ENCODE measurements at regions not wholly inside any gene's neighbourhood (a gene's known extent, or its start where the extent isn't known, plus 50 kb on each side); places are given as distances from the start of the nearest gene placed in this dataset.

DNA sequence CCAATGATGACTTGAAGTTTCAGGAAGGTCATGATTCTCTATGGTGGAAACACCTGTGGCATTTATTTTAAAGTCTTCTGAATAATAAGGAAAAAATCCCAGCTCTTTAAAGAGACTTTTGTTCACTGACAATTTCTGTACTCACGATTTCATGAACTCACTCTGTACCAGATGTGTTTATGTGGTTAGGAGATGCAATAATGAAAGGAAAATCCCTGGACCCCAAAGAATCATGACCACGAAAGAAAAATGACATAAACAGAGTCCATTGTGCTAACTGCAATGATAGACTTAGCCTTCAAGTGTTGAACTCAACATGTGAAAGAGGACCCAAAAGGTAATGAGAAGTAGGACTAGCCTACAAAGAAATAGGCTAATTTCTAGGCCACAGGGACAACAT is 947.5 kb downstream of the CDH11 start:
- TF ChIP-seq EZH2 (IDR thresholded peaks at IDR 0.05; ENCODE audit: borderline replicate concordance) = no peak
- TF ChIP-seq, protein P1, sequence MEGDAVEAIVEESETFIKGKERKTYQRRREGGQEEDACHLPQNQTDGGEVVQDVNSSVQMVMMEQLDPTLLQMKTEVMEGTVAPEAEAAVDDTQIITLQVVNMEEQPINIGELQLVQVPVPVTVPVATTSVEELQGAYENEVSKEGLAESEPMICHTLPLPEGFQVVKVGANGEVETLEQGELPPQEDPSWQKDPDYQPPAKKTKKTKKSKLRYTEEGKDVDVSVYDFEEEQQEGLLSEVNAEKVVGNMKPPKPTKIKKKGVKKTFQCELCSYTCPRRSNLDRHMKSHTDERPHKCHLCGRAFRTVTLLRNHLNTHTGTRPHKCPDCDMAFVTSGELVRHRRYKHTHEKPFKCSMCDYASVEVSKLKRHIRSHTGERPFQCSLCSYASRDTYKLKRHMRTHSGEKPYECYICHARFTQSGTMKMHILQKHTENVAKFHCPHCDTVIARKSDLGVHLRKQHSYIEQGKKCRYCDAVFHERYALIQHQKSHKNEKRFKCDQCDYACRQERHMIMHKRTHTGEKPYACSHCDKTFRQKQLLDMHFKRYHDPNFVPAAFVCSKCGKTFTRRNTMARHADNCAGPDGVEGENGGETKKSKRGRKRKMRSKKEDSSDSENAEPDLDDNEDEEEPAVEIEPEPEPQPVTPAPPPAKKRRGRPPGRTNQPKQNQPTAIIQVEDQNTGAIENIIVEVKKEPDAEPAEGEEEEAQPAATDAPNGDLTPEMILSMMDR (IDR thresholded peaks at IDR 0.05; ENCODE audit: poor library complexity) = no peak
